NCI-H345 treated with DMSO at 0.1 percent for 48 hours (cell line): ENCODE measurements at regions not wholly inside any gene's neighbourhood (a gene's known extent, or its start where the extent isn't known, plus 50 kb on each side); places are given as distances from the start of the nearest gene placed in this dataset.

Experiments used
- DNase-seq: peaks from one replicate; lab custom pipeline; 2025; ENCODE audit not compliant: unreplicated experiment; lab: John Stamatoyannopoulos, UW

DNA sequence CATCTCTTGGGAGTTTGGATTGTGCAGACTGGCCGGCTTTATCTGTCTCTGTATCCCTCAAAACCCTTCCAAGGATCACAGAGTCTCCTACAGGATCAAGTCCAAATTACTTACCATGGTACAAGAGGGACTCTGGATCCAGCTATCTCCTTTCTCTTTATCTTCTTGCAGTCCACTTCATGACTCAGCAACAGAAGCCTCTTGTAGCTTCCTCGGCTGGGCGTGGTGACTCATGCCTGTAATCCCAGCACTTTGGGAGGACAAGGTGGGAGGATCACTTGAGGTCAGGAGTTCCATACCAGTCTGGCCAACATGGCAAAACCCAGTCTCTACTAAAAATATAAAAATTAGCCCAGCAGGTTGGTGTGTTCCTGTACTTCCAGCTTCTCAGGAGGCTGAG is 189.7 kb downstream of the BCAT1 start:
- DNase-seq, result no peak

DNA sequence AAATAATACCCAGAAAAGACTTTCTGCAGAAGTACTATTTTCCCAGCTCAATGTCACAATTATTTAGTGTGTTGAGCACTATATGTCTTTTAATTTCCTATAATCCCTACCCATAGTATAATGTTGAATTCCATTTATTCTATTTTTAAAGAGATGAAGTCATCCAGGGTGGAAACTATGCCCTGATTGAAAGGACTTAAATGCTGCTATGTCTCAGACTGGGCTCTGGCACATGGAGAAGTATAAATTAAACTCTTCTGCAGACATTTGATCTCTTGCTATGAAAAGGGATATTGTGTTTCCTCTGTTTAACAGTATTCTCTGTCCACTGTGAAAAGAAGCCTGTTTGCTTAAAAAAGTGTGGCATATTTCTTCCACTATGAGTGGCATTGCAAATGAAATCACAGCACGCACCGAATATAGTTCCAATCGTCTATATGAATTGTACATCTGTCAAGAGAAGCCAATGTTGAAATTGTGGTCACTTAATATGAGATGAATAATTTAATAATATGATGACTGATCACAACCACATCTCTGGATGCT is 192.3 kb downstream of the BCAT1 start:
- no peak for DNase-seq

DNA sequence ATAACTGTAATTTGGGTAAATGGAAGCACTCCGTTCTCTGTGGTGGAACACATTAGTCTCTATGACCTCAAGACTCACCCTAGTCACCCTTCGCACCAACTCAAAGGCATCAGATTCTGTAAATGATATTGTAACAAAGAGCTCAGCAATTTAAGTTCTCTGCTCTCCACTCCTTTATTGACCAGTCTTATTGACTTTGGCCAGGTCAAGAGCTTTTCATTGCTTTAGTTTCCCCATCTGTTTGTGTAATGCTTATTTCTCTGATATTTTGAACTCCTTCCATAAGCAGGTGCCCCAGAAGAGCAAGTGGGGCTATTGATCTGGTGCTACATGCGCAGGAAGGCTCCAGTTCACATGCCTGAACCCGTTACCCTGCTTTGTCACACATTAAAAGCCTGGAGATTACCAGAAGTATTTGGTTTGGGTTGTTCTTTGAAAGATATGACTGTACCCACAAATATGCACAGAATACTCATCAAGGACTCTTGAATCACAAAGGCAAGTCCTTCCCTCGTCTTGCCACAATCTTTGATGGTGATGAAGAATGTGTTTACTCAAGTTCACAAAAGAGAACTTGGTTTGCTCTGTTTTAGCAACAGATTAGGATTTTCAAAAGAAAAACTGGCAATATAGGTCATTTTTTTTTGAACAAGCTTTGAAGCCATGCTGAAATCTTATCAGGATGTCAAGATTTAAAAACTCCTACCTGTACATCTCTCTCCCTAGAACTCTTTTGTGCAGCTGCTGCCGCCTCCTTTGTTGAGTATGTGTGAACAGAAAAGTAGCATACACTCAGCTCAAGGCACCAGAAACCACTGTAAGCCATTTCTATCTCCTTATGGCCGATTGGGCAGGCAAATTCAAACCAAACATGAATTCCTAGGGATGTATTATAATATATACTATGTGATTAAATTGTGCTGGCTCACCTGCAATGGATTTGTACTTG is 193.9 kb downstream of the BCAT1 start:
- DNase-seq, result peak; percentile 0

DNA sequence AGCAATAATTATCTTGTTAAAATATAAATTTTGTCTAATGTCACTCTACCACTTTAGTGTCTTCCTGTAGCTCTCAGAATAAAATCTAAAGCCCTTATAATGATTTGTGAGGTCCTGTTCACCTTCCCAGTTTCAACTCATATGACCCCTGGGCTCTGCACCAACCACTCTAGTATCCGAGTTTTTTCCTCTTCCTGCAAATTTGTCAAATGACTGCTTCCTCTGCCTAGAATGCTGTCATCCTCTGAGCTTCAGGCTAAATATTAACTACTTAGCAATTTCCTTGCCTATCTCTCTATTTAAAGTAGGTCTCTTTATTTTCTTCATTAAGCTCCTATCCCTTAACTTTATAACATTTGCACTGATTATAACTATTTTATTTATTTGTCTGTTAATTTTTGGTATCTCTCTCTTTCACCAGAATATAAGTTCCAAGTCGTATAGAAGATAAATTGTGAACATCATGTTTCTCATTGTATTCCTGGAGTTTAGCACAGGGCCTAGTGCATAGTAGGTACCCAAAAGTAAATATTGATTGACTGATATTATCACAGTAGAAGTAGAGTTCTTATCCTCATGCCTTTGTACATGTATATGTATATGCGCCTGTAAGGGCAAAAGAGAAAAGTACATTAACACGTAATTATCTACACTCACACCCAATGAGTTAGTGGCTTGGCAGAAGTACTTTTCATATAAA is 196.0 kb downstream of the BCAT1 start:
- no peak for DNase-seq

GRCh38 chr12:24751181-24751580 is 197.7 kb downstream of the BCAT1 start:
- DNase-seq, result no peak

DNA sequence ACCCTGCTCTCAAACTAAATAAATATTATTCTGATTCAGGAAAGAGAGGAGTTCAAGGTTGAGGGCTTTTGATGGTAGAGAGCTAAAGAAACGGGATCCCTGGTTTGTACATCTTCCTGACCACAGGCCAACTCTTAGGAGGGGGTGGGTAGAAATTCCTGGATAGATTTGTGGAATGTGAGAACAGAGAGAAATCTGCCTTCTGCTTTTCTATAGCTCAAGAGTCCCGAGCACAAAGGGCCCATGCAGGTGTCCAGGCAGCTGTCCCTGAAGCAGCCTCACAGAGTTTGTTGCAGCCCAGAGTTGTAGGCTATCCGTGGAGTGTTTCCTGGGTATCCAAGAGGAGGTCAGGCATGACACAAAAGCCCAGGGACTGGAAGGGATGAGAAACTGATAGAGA is 198.6 kb downstream of the BCAT1 start:
- DNase-seq, result no peak

DNA sequence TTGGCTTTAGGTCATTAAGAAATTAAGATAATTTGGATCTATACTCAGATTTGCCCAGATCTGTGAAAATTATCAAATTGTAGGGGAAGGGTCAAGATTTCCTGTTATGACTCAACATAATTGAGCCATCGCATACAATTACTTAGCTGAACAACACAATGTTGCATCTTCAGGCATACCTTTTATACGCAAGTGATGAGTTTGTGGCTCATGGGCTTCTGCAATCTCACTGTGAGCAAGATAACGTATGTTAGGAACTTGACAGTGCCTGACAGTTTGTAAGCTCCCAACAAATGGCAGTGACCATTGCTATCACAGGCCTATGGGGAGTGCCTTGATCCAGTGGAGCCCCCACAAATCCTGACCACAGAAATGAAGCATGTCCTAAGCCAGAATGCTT is 199.7 kb downstream of the BCAT1 start:
- no peak for DNase-seq

- DNase-seq, result no peak
These were observed 200.6 kb downstream of the BCAT1 start for GRCh38 chr12:24748326-24748725.

DNA sequence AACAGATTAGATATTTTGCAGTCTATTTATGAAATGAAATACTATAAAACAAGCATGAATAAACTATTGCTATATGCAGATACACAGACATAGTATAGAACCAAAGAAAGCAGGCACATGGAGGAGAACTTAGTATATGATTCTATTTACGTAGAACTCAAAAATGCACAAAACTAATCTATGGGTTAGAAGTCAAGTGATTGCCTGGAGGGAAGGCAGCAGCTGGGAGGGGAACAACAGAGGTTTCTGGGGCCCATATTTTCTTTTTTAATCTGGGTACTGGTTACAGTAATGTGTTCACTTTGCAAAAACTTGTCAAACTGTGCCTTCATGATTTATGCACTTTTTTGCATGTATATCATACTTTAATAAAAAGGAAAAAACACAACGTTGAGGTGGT is 202.0 kb downstream of the BCAT1 start:
- no peak for DNase-seq

DNA sequence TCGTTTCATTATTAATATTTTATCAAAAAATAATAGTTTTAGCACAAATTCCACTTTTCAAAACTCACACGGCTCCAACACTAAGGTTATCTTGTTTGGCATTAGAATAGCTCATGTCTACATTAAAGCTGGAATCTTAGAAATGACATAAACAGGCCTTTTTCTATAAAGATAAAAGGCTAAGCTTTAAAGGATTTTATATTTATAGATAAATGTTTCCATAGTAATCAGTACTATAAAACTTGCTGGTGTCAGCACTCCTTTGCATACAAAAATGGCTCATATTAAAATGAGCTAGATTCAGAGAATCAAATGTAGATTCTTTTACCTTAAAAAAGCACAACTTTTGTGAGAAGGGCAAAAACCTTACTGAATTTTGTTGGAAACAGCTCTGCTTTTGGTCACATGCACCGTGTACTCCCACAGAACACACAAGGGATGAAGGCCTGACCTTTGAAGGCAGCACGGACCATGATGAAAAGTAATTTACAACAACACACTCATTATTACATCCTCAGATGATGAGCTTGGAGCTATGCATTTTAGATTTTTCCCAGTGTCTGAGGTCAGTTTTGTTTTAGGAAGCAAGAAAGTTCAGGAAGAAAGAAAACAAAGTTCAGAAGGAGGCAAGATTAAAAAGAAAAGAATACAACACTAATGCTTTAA is 202.8 kb downstream of the BCAT1 start:
- DNase-seq, result no peak

GRCh38 chr12:24743941-24744793 is 204.7 kb downstream of the BCAT1 start:
- no peak for DNase-seq

DNA sequence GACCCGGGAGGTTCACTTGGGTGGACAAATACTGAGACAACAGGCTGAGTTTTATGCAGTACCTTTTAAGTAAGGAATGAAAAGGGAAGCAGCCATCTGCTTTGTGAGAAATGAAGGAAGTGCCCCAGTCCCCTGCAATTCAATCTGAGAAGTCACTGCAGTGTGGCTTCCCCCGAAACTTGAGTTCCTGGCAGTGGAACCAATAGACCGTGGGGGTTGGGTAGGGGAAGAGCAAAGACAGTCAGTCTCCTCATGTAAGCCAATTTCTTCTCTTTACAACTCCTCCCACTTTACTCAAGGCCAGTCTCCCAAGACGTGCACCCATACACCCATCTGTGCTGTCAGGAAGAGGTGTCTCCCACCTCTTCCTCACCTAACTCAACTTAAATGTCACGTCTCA is 206.5 kb downstream of the BCAT1 start:
- DNase-seq, result no peak

GRCh38 chr12:24741216-24741615 is 207.7 kb downstream of the BCAT1 start:
- no peak for DNase-seq

- DNase-seq, result no peak
These were observed 209.7 kb downstream of the BCAT1 start for GRCh38 chr12:24739106-24739779.

- DNase-seq, result no peak
These were observed 210.5 kb downstream of the BCAT1 start for GRCh38 chr12:24738441-24738840.

- DNase-seq, result no peak
These were observed 217.3 kb downstream of the BCAT1 start for GRCh38 chr12:24731596-24731995.

- DNase-seq, result no peak
These were observed 218.4 kb downstream of the BCAT1 start for GRCh38 chr12:24730489-24730896.

- DNase-seq, result no peak
These were observed 220.1 kb downstream of the BCAT1 start for GRCh38 chr12:24728826-24729225.

GRCh38 chr12:24728366-24728765 is 220.5 kb downstream of the BCAT1 start:
- DNase-seq, result peak; percentile 0

- DNase-seq, result no peak
These were observed 223.3 kb downstream of the BCAT1 start for GRCh38 chr12:24725616-24726015.
